ENCODE measurements at regions not wholly inside any gene's neighbourhood (a gene's known extent, or its start where the extent isn't known, plus 50 kb on each side); places are given as distances from the start of the nearest gene placed in this dataset.
"Not testable (repeated sequence)": the region's sequence is repeated elsewhere in the genome, so short reads cannot be mapped to it uniquely, and the experiment has no call there.

DNA sequence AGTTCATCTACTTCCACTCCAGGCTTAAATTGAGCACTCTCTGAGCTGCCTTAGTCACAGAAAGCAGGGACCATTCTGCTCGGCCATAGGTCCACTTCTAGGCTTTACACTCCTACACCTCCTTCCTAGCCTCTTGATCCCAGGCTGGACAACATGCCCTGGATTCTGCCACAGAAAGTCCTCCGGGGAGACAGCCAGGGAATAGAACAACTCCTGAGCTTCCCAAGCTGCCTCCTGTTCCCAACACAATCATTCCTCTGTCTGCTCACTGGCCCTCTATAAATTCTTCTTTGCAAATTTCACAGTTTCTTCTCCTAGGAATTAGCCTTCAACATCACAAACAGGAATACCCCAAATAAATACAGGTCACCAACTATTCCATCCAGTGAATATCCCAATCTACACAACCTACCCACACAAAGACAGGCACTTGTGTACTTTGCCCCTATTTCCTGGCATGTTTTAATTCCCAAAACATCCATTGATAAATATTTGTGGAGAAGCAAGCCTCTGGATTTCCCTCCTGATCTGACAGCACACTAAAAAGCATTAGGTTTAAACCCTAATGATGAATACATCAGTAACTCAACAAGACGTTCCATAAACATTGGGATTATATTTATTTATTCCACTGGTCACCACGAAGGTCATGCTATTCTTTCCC lies 125.5 kb downstream of the ENC1 start:
- ATAC-seq (ENCODE audit: insufficient number of reproducible peaks, low FRiP score, low read depth), result no peak
- no peaks in the 10 kb centered on the region for H3K27me3 ChIP-seq (replicated peaks; ENCODE audit: insufficient read depth)

DNA sequence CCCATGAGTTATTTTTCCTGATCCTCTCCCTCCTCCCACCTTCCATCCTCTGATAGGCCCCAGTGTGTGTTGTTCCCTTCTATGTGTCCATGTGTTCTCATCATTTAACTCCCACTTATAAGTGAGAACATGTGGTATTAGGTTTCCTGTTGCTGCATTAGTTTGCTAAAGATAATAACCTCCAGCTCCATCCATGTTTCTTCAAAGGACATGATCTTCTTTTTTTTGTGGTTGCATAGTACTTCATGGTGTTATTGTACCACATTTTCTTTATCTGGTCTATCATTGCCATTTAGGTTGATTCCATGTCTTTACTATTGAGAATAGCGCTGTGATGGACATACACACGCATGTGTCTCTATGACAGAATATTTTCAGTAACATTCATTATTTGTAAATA lies 128.8 kb downstream of the ENC1 start:
- H3K4me3 ChIP-seq; H3K9me3 ChIP-seq; DNase-seq (ENCODE audit: low spot score); H3K27me3 ChIP-seq (replicated peaks; ENCODE audit: insufficient read depth); H3K36me3 ChIP-seq; H3K4me1 ChIP-seq (ENCODE audit: control insufficient read depth in 1 of 2, low read depth in 2 of 2); ATAC-seq (ENCODE audit: insufficient number of reproducible peaks, low FRiP score, low read depth); H3K27ac ChIP-seq: not testable (repeated sequence)

More for the DNA sequence above, 125.5 kb downstream of the ENC1 start:
- TF ChIP-seq, protein P1, sequence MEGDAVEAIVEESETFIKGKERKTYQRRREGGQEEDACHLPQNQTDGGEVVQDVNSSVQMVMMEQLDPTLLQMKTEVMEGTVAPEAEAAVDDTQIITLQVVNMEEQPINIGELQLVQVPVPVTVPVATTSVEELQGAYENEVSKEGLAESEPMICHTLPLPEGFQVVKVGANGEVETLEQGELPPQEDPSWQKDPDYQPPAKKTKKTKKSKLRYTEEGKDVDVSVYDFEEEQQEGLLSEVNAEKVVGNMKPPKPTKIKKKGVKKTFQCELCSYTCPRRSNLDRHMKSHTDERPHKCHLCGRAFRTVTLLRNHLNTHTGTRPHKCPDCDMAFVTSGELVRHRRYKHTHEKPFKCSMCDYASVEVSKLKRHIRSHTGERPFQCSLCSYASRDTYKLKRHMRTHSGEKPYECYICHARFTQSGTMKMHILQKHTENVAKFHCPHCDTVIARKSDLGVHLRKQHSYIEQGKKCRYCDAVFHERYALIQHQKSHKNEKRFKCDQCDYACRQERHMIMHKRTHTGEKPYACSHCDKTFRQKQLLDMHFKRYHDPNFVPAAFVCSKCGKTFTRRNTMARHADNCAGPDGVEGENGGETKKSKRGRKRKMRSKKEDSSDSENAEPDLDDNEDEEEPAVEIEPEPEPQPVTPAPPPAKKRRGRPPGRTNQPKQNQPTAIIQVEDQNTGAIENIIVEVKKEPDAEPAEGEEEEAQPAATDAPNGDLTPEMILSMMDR (IDR thresholded peaks at IDR 0.05), result no peak
- no peaks in the 10 kb centered on the region for H3K36me3 ChIP-seq
- H3K9me3 ChIP-seq, result no peaks in the 10 kb centered on the region
- H3K4me1 ChIP-seq (ENCODE audit: control insufficient read depth in 1 of 2, low read depth in 2 of 2), result peaks cover 0 to 12% of the 10 kb centered on the region in 2 donors
- no peak overlapping the region for H3K4me3 ChIP-seq
- no peak overlapping the region for H3K27ac ChIP-seq
- no peak for DNase-seq (ENCODE audit: low spot score)

DNA sequence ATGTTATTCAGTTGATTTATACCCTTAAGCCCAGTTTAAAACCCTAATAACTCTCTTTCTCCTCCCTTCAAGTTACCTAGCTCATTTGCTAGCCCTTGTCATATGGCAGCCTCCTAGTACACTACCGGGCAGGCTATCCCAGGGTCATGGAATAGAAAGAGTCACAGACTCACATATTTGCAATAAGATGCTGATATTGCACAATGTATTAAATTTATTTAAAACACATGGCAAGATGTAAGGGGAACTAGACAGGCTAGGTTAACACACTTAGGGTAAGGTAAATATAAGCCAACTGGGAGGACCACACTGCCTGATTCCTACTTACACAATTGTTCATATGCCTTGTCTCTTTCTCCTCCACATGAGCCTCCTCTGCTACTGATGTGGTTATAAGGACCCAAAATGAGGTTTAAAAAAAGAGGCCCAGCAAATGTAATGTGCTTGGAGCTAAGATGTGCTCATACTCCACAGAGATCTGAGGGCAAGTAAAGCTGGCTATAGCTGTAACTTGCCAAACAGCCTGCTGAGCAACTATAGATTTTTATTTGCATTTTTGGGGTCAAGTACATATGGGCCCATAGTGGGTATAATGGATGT lies 130.0 kb downstream of the ENC1 start:
- ATAC-seq (ENCODE audit: insufficient number of reproducible peaks, low FRiP score, low read depth), result no peak
- no peak for DNase-seq (ENCODE audit: low spot score)
- H3K4me3 ChIP-seq, result no peak overlapping the region
- H3K36me3 ChIP-seq, result no peaks in the 10 kb centered on the region
- TF ChIP-seq, protein P1 (IDR thresholded peaks at IDR 0.05), result no peak
- no peaks in the 10 kb centered on the region for H3K4me1 ChIP-seq (ENCODE audit: control insufficient read depth in 1 of 2, low read depth in 2 of 2)
- no peak overlapping the region for H3K27ac ChIP-seq
- no peaks in the 10 kb centered on the region for H3K27me3 ChIP-seq (replicated peaks; ENCODE audit: insufficient read depth)
- H3K9me3 ChIP-seq, result no peaks in the 10 kb centered on the region

DNA sequence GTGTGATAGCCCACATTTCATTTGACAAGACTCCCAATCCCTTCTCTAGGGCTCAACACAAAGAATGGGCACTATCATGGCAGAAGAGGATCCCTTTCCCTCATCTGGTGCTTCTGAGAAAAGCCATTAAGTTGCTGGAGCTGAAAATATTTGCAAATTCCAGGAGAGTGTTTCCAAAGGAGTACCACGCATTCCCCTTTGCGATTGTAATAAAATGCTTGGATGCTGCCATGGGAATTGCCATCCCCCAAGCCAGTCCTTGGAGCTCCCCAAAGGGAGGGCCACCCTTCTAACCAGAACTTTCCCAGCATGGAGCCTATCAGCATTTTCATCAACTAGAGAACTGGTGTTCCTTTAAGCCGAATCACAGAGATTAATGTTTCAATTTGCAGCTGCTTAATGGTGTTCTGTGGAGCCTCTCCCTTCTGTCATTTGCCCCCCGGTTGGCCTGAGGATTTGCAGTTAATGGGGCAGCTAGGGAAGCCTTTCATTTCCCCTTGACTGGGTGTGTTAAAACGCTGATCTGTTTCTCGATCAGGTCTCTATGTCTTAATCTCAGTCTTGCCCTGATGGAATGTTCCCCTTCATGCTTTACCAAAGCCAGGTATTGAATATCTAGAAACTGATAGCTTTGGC lies 133.0 kb downstream of the ENC1 start:
- DNase-seq (ENCODE audit: low spot score) (no peak), ATAC-seq (ENCODE audit: insufficient number of reproducible peaks, low FRiP score, low read depth) (no peak)
- TF ChIP-seq, protein P1 (IDR thresholded peaks at IDR 0.05), result no peak
- Histone ChIP-seq H3K4me3 (no peak overlapping the region), H3K36me3 (no peaks in the 10 kb centered on the region), H3K27me3 (replicated peaks; ENCODE audit: insufficient read depth) (no peaks in the 10 kb centered on the region), H3K4me1 (ENCODE audit: control insufficient read depth in 1 of 2, low read depth in 2 of 2) (no peaks in the 10 kb centered on the region), H3K27ac (no peak overlapping the region), H3K9me3 (no peaks in the 10 kb centered on the region)

DNA sequence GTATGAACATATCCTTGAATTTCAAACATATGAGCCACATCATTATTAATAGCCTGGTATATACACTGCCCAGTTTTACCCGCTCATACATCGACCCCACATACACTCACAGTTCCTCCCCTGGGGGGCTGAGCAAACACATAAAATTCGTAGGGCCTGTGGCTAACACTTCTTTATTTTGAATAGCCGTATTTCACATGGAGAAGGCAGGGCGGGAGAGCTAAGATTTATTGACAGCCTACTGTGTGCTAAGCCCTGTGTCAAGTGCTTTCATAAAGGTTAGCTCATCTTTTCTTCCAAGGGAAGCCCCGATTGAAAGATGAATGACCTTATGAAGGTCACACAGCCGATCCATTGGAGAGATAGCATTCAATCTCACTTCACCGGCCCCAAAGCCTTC lies 134.4 kb downstream of the ENC1 start:
- no peaks in the 10 kb centered on the region for H3K27me3 ChIP-seq (replicated peaks; ENCODE audit: insufficient read depth)
- TF ChIP-seq, protein P1 (IDR thresholded peaks at IDR 0.05), result no peak
- no peak overlapping the region for H3K4me3 ChIP-seq
- no peaks in the 10 kb centered on the region for H3K36me3 ChIP-seq
- DNase-seq (ENCODE audit: low spot score) (no peak), ATAC-seq (ENCODE audit: insufficient number of reproducible peaks, low FRiP score, low read depth) (no peak)
- H3K4me1 ChIP-seq (ENCODE audit: control insufficient read depth in 1 of 2, low read depth in 2 of 2), result no peaks in the 10 kb centered on the region
- H3K9me3 ChIP-seq, result no peaks in the 10 kb centered on the region
- no peak overlapping the region for H3K27ac ChIP-seq

Data from thoracic aorta (tissue), 2 donors.